ENCODE measurements at regions not wholly inside any gene's neighbourhood (a gene's known extent, or its start where the extent isn't known, plus 50 kb on each side); places are given as distances from the start of the nearest gene placed in this dataset.

DNA sequence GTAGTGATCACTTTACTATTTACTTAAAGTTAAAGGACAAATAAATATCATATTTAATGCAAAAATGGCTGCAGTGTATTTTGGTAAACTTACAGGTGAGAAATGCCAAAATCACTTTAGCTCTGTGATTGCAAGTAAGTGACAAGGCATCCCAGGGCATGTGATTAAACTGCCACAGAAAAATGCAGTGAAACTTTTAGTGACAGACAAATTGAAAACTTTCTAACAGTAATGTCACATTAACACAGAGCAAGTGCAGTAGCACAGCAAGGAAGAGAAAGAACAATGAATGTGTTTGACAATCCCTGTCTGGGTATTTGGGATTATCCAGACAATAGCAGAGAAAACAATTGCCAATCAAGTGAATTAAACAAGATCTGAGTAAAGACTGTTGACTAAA, 606.8 kb downstream of the SLCO4C1 start:
- intact Hi-C loops (cut with micrococcal nuclease; ENCODE audit: unreplicated experiment), result no loop called here
- Histone ChIP-seq H3K9ac (ENCODE audit: insufficient read depth, low read depth, low read length) (no peak overlapping the region), H3K4me3 (replicated peaks in 1 of 3; ENCODE audit: insufficient read depth in 1 of 3, low read depth in 2 of 3, low read length in 3 of 3) (no peak overlapping the region), H3K27ac (ENCODE audit: extremely low read length, insufficient read depth, low read length) (no peak overlapping the region), H2AFZ (ENCODE audit: low read length) (no peak overlapping the region), H3K27me3 (ENCODE audit: control insufficient read depth in 1 of 2, insufficient read depth in 2 of 2, low read length in 2 of 2) (no peaks in the 10 kb centered on the region), H3K36me3 (replicated peaks in 1 of 2; ENCODE audit: control insufficient read depth in 1 of 2, insufficient read depth in 2 of 2, low read length in 2 of 2) (no peaks in the 10 kb centered on the region), H3K9me3 (ENCODE audit: low read length) (no peaks in the 10 kb centered on the region), H3K4me2 (ENCODE audit: low read depth, low read length) (no peak overlapping the region), H3K79me2 (ENCODE audit: insufficient read depth, low read length) (no peaks in the 10 kb centered on the region), H3K4me1 (ENCODE audit: insufficient read depth, low read length) (no peaks in the 10 kb centered on the region), H4K20me1 (ENCODE audit: insufficient read depth, low read length) (no peaks in the 10 kb centered on the region)
- in situ Hi-C loops (cut with HindIII; ENCODE audit: extremely low pct_ligation_motif_present, low pct_unique_long_range_greater_than_20kb), result no loop called here
- ATAC-seq (no peak), DNase-seq (ENCODE audit: low spot score) (no peak), FAIRE-seq (no peak)
- no TSS peak for BruUV-seq (replicated peaks)
- no peak for TF ChIP-seq RFXAP (CRISPR knock-in tag; IDR thresholded peaks at IDR 0.05; ENCODE audit: borderline replicate concordance)
- TF ChIP-seq, protein P1, sequence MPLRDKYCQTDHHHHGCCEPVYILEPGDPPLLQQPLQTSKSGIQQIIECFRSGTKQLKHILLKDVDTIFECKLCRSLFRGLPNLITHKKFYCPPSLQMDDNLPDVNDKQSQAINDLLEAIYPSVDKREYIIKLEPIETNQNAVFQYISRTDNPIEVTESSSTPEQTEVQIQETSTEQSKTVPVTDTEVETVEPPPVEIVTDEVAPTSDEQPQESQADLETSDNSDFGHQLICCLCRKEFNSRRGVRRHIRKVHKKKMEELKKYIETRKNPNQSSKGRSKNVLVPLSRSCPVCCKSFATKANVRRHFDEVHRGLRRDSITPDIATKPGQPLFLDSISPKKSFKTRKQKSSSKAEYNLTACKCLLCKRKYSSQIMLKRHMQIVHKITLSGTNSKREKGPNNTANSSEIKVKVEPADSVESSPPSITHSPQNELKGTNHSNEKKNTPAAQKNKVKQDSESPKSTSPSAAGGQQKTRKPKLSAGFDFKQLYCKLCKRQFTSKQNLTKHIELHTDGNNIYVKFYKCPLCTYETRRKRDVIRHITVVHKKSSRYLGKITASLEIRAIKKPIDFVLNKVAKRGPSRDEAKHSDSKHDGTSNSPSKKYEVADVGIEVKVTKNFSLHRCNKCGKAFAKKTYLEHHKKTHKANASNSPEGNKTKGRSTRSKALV (CRISPR knock-in tag; IDR thresholded peaks at IDR 0.05), result no peak
- TF ChIP-seq MED8 (CRISPR knock-in tag; IDR thresholded peaks at IDR 0.05; ENCODE audit: insufficient replicate concordance), result no peak
- TF ChIP-seq HMG20B (CRISPR knock-in tag; conservative IDR thresholded peaks at IDR 0.05), result no peak
- no peak for TF ChIP-seq ZNF121 (CRISPR knock-in tag; IDR thresholded peaks at IDR 0.05)
- TF ChIP-seq HHEX (CRISPR knock-in tag; IDR thresholded peaks at IDR 0.05), result no peak
- no peak for TF ChIP-seq HDAC6 (IDR thresholded peaks at IDR 0.05; ENCODE audit: low read depth, low read length)
- TF ChIP-seq, protein P2, sequence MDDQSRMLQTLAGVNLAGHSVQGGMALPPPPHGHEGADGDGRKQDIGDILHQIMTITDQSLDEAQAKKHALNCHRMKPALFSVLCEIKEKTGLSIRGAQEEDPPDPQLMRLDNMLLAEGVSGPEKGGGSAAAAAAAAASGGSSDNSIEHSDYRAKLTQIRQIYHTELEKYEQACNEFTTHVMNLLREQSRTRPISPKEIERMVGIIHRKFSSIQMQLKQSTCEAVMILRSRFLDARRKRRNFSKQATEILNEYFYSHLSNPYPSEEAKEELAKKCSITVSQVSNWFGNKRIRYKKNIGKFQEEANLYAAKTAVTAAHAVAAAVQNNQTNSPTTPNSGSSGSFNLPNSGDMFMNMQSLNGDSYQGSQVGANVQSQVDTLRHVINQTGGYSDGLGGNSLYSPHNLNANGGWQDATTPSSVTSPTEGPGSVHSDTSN (CRISPR knock-in tag; IDR thresholded peaks at IDR 0.05; ENCODE audit: borderline replicate concordance), result no peak
- TF ChIP-seq, protein P3, sequence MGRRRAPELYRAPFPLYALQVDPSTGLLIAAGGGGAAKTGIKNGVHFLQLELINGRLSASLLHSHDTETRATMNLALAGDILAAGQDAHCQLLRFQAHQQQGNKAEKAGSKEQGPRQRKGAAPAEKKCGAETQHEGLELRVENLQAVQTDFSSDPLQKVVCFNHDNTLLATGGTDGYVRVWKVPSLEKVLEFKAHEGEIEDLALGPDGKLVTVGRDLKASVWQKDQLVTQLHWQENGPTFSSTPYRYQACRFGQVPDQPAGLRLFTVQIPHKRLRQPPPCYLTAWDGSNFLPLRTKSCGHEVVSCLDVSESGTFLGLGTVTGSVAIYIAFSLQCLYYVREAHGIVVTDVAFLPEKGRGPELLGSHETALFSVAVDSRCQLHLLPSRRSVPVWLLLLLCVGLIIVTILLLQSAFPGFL (CRISPR knock-in tag; IDR thresholded peaks at IDR 0.05), result no peak
- TF ChIP-seq ZNF878 (CRISPR knock-in tag; IDR thresholded peaks at IDR 0.05), result no peak
- TF ChIP-seq ZNF101 (CRISPR knock-in tag; IDR thresholded peaks at IDR 0.05; ENCODE audit: borderline replicate concordance, low read depth), result no peak
- TF ChIP-seq ZNF317 (CRISPR knock-in tag; IDR thresholded peaks at IDR 0.05), result no peak
- TF ChIP-seq FOXM1 (CRISPR knock-in tag; IDR thresholded peaks at IDR 0.05), result no peak
- TF ChIP-seq CCAR2 (optimal IDR thresholded peaks at IDR 0.05; ENCODE audit: low read depth, low read length), result no peak
- no peak for TF ChIP-seq ETV6 (CRISPR knock-in tag; conservative IDR thresholded peaks at IDR 0.05)
- POLR2A ChIA-PET, result no interaction called here
- CTCF ChIA-PET (ENCODE audit: low intra/inter-chr PET ratio, low total read pairs), result no interaction called here
